CD4-positive, alpha-beta T cell treated with Interleukin-1 beta for 1 hour (primary cell): ENCODE measurements at regions not wholly inside any gene's neighbourhood (a gene's known extent, or its start where the extent isn't known, plus 50 kb on each side); places are given as distances from the start of the nearest gene placed in this dataset.
"Not testable (repeated sequence)": the region's sequence is repeated elsewhere in the genome, so short reads cannot be mapped to it uniquely, and the experiment has no call there.

Experiments used
- DNase-seq, 2 donors: peaks; one replicate each; pipeline ENCODE4 v3.0.0-alpha.2; 2020 to 2022

DNA sequence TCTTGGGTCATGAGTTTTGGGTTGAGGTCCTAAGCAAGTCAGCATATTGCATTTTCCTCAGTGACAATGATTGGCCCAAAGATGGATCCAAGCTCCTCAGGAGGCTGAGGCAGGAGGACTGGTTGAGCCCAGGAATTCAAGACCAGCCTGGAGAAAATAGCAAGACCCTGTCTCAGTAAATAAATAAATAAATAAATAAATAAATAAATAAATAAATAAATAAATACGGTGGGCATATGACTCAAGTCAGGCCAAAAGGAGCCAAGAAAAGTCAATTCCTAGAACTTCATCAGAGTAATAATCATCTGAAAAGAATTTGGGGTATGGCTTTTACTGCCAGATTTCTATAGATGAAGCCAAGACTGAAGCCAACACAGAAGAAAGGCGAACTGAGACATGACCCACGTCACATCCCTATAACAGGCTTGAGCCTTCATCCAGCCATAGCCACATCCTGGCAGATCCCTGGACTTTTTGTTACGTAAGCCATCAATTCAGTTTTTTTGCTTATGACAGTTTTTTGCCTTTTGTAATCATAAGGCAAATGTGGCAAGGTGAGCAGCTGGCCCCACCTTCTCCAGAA lies 88.5 kb upstream of the NFASC start:
- DNase-seq: no peak

DNA sequence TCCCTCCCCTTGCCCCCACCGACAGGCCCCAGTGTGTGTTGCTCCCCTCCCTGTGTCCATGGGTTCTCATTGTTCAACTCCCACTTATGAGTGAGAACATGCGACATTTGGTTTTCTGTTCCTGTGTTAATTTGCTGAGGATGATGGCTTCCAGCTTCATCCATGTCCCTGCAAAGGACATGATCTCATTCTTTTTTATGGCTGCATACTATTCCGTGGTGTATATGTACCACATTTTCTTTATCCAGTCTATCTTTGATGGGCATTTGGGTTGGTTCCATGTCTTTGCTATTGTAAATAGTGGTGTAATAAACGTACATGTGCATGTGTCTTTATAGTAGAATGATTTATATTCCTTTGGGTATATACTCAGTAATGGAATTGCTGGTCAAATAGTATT lies 85.6 kb upstream of the NFASC start:
- not testable (repeated sequence) for DNase-seq

DNA sequence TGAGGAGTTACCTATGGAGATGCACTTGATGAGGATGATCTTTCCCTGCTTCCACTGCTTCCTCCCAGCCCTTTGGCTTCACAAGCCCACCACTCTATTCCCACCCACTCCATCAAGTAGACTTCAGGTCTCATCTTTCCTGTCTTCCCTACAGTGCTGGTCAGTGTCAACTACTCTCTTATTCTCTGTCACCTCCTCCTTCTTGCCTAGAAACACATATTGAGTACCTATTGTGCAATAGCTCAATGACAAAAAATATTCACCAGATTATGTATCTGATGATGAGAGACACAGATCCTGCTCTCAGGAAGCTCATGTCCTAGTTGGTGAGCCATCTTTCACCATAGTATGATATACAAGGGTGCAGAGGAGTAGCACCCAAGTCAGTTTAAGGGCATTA lies 82.2 kb upstream of the NFASC start:
- DNase-seq: no peak

DNA sequence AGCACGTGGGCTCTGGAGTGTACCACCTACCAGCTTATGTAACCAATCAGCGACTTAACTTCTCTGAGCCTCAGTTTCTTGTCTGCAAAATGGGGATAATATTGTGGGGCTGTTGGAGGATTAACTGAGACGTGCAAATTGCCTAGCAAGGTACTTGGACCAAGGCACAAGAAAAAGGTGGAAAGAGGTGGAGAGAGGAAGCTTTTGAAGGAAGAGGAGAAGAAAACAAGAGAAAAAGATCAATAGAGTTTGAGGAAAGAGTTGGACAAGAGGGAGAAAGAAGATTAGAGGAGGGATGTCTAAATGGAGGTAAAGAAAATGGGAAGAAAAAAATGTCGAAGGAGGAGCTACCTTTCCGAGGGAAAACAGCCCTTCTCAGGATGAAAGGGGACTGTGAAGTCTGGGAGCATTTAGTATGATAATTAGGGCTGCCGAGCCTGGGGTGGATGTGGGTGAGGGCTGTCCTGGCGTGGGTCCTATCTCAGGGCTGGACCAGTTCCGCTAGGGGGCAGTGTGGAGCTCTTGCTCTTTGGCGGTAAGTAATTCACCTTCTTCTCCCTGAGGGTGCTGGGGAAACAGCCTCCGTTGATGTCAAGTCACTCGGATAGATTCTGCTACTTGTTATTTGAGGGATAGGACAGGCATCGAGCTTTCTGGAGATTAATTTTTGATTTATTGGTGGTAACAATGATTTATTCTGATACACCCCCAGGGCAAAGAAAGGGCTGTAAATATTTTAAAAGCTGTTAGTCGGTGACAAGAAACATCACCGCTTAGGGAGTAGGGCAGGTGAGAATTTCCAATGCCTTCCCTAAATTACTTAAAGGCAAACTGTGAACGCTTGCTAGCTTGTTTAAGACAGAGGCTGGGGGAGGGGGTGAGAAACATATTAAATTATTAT lies 79.0 kb upstream of the NFASC start:
- peak; percentile 67 to 74 for DNase-seq

DNA sequence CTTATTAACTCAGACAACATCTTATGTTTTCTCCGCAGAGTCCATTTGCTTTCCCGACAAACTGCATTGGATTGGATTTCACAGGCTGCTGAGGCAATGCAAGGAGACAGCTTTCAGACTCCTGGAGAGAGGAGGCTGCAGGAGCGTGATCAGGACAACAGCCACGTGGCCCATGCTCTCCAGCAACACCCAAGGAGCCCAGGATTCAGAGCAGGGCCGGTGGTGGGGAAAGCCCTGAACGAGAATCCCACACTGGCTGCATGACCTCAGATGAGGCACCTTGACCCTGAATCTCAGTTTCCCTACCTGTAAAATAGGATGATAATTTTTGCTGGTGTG lies 78.3 kb upstream of the NFASC start:
- no peak for DNase-seq

DNA sequence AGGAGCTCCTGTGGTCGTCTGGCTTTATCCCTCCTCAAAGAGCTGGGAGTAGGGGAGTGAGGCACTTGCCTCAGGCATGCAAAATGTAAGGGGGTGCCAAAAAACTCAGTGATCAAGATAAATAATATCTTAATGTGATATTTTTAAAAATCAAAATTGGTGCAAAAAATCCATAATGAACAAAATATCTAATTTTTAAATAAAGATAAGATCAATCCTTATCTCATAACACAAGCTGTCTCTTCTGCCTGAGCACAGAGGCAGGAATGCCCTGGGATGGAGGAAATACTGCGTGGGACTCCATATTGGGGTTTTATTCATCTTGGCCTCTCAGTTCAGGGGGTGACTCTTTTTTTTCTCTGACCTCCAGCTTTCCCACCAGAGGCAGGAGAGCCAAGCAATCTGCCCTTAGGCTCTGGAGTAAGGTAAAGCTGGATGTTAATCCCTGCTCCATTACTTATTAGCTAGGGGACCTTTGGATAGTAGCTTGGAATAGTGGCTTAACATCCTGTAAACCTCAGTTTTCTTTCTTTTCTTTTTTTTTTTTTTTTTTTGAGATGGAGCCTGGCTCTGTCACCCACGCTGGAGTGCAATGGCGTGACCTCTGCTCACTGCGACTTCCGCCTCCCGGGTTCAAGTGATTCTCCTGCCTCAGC lies 77.3 kb upstream of the NFASC start:
- no peak for DNase-seq

DNA sequence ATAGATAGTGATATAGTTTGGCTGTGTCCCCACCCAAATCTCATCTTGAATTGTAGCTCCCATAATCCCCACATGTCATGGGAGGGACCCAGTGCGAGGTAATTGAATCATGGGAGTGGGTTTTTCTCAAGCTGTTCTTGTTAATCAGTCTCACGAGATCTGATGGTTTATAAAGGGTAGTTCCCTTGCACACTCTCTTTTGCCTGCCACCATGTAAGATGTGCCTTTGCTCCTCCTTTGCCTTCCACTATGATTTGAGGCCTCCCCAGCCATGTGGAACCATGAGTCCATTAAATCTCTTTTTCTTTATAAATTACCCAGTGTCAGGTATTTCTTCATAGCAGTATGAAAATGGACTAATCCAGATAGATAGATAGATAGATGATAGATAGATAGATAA lies 73.8 kb upstream of the NFASC start:
- not testable (repeated sequence) for DNase-seq

DNA sequence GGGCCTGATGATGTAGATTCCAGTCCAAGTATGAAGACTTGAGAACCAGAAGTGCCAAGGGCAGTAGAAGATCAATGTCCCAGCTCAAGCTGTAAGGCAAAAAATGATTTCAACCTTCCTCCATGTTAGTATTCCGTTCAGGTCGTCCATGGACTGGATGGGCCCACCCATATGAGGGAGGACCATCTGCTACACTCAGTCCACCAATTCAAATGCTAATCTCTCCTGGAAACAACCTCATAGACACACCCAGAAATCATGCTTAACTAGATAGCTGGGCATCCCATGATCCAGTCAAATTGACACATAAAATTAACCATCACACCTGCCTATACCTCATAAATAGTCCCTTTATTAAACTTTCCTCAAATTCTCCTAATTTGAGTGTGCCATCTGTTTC lies 73.3 kb upstream of the NFASC start:
- no peak for DNase-seq

DNA sequence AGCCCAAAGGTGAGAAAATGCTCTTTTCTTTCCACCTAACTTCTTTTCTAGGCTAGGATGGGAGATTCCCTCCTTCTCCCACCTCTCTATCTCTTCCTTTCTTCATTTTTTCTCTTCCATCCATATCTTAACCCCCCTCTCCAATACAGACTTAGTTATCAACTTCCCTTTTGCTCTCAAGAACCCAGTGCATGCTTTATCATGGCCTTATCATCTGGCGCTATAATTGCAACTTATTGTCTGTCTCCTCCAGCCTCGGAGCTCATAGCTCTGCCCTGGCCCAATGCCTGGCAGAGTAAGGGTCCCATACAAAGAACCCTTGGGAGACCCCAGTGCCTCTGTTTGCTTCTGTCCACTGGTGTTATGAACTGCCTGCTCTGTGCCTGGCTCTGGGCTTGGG lies 71.0 kb upstream of the NFASC start:
- DNase-seq: no peak

DNA sequence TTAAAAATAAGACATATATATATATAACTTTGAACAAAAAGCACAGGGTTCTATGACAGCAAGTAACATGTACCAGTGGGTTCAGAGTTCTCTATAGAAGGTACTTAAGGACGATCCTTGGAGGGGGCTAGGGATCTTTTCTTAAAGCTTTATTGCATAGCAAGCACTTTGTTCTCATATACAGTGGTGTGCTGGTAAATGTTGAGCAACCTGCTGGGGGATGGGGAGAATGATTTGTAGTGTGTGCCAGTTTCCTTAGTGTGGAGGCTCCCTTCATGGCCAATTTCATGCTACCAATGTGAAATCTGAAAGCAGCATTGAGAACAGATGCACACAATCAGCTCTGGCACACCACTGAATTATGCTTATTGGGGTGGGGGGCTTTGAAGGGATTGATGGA lies 69.5 kb upstream of the NFASC start:
- DNase-seq: no peak

DNA sequence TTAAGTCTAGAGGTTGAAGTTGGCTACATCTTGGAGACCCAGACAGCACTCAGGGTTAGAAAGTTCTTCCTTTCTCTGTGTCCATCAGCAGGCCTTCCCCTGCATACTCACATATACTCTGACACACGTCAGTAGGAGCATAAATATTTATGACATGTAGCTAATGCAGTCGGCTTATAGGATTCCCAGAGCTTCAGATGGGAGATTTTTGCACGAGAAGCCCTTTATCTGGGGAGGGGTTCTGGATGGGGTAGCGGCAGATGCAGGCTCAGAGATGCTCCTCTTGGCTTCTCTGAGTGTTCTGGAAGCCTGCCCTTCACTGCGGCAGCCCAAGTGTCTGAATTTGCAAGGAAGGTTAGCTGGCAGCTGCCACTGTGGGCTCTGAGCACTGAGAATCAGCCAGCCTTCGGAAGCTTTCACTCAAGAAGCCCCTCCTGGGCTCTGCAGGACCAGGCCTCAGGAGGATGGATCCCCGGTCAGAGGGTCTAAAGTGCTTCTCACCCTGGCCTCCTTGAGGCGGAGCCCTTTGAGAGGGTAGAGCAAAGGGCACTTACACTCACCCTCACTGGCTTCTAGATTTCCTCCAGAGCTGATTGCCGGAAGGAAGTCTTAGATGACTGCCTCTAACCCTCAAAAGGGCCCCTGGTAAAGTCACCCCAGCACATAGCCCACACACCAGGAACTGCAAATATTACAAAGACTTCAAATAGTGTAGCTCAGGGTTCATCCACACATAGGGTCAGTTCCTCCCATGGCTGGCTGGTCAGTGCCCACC lies 68.1 kb upstream of the NFASC start:
- no peak for DNase-seq

DNA sequence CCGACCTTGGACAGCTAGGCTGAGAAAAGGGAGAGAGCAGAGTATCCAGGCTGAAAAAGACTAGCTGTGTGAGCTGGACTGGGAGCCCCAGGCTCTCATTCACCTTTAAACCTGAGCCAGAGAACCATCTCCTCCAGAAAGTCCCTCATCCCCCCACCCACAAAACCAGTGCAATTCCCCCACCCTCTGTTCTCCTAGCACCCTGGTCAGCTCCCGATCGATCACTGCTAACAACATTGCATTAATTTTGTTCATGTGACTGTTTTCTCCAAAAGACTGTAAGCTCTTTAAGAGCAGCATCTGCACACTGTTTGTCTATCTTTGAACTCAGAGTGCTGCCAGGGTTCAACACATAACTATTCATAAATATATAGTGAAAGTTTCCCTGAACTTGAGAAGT lies 67.1 kb upstream of the NFASC start:
- DNase-seq: no peak

DNA sequence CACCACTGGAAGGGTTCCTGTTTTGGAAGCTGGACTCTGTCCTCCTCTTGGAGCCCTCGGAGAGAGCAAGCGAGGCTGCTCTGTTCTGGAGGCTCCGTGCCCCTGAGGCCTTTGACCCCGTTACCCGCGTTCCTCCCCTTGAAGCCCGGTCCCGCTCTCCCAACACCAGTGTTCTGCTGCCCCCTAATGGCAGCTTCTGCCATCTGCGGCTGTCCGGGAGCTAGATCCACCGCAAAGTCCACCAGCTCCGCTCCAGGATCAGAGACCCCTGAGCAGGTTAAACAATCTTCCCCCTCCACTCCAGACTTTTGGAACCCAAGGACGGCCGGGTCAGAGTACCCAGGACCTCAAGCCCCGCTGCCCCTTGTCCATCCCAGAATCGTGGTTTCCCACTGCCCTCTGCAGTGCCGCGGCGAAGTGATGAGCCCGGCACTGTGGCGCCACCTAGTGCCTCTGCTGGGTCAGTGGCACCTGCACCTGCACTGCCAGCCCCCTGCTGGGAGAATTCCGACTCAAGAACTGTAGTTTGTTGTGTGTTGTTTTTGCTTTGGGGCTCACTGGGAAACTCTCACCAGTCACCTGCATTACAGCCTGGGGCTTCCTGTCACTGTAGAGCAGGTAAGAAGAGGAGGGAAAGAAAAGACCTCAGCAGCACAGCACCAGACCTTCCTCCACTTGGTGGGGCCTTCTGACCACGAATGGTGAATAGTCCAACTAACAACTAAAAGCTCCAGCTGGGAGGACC lies 63.5 kb upstream of the NFASC start:
- DNase-seq: peak; percentile 83 to 84

DNA sequence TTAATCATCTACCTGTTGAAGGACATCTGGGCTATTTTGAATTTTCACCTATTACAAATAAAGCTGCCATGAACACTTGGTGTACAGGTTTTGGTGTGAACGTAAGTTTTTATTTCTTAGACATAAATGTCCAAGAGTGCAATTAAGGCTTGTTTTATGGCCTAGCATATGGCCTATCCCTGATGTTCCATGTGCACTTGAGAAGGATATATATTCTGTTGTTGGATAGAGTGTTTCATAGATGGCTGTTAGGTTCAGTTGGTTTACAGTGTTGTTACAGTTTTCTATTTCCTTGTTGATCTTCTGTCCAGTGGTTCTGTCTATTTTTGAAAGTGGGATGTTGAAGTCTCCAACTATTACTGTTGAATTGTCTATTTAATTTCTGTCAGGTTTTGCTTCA lies 61.2 kb upstream of the NFASC start:
- DNase-seq: no peak

DNA sequence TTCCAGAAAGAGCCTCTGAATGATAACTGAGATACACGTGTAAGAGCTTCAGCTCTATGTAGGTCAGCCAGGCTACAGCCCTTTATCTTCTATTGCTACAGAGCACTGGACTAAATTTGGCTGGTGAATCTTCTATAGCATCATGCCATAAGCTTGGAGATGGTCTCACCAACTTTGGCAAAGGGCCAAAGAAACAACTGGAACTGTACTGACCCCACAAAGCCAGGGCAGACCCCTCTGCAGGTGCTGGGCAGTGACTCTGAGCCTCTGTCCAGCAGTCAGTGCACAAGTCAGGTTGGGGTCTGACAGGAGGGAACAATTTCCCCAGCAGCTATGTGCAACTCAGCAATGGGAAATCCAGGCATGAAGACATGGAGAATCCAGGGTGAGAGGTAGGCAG lies 57.8 kb upstream of the NFASC start:
- no peak for DNase-seq

DNA sequence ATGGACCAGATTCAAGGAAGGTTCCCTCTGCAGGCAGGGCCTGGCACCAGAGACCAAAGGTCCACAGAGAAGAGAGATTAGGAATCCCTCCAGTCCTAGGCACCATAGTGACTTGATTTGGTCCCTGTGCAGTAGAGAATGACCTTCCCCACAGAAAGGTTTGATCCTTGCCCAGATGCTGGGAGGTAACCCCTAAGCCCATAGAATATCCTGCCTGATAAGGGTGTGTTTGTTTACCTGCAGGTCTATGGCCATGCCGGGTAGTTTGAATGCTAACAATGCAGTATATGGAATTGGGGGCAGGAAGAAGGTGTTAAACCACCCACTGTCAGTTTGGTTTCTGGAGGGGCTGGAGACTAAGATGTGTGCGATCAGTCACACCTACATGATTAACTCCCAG lies 57.1 kb upstream of the NFASC start:
- no peak for DNase-seq

DNA sequence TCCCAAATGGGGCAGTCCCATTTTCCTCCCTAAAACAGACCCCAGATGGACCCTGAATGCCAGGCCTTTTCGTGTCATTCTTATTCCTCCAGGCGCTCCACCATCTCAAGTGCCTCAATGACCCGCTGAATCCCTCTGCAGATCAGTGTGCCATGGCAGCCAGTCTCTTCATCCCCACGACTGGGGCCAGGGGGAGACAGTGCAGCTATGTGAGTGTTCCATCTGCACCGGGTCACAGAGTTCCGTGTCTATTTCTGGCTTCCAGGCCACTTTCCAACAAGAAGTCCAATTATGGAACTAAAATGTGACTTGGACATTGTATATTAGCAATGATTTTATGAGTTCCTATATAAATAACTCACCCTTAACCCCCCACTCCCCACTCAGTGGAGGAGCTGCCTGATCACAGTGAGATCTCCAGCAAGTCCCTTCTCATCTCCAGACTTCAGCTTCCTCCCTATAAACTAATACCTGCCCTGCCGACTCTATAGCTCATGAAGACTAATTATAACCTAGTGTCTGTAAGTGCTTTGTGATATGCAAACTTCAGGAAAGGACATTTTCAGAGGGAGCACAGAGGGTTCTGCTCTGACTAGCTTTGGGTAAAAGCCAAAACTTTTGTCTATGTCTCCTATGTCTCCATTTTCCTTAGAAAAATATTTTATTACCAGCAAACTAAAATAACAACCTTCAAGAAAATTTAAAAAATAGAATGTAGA lies 56.3 kb upstream of the NFASC start:
- DNase-seq: no peak

DNA sequence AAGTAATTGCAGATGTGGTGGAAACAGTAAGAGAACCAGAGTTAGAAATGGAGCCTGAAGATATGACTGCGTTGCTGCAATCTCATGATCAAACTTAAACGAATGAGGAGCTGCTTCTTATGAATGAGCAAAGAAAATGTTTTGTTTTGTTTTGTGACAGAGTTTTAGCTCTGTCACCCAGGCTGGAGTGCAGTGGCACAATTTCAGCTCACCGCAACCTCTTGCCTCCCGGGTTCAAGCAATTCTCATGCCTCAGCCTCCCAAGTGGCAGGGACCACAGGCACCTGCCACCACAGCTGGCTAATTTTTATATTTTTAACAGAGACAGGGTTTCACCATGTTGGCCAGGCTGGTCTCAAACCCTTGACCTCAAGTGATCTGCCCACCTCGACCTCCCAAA lies 53.3 kb upstream of the NFASC start:
- DNase-seq: no peak

DNA sequence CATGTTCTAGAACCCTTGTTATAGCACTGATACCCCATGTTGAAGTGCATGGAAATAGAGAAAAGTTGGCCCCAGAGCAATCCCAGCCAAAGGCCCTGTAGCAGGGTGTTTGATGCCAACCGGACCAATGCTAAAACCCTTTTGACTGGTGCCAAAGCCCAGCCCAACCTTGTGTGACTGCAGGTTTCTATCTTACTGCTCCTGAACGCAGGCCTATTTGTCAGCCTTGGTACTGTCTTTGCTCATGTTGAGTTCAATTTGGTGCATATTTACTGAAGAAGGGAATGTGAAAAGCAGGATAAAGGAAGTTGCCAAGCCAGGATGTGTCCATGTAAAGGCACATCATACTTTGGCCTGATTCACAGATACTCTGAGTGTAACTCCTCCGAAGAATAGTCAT lies 51.7 kb upstream of the NFASC start:
- no peak for DNase-seq

DNA sequence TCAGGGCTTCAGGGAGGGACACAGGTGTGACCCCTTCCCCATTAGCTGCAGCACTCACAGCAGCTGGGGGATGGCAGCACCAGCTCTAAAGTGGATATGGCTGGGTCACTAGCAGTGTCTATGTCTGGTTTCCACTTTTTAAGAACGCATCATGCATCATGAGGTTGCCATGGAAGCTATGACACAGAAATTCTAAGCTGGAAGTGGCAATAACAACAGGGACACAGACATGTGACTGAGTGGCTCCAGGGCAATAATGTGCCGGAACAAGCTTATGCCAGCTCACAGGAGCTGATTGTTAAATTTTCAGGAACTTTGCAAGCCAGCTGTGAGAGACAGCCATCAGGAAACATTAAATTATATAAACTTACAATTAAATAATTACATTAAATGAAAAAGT lies 51.2 kb upstream of the NFASC start:
- DNase-seq: no peak
